GM23338 (cell line): ENCODE measurements at regions not wholly inside any gene's neighbourhood (a gene's known extent, or its start where the extent isn't known, plus 50 kb on each side); places are given as distances from the start of the nearest gene placed in this dataset.

Experiments used
- ATAC-seq: fragments of 200-7000 bp; cut with Tn5 transposase; 3 replicates; pipeline ENCODE4 v1.9.1; 2020
- DNase-seq: peaks from one replicate; pipeline ENCODE4 v3.0.0-alpha.2; 2015; ENCODE audit warnings: low spot score
- H2AFZ ChIP-seq: fragments of 200-600 bp; sonication (generic); 2 replicates; pipeline ENCODE4 v1.8.0; 2016; ENCODE audit warnings: antibody characterized with exemption, mild to moderate bottlenecking, moderate library complexity
- H3F3A ChIP-seq: fragments of 200-600 bp; sonication (generic); replicated peaks from 2 replicates; pipeline ENCODE4 v1.8.0; 2017; ENCODE audit warnings: antibody characterized with exemption, mixed run types, low read depth
- H3K27ac ChIP-seq: fragments of 200-600 bp; sonication (generic); 2 replicates; pipeline ENCODE4 v1.6.1; 2016; ENCODE audit warnings: low read depth
- H3K27me3 ChIP-seq: fragments of 200-600 bp; sonication (generic); 2 replicates; pipeline ENCODE4 v1.8.0; 2016; ENCODE audit warnings: mild to moderate bottlenecking, mixed run types, moderate library complexity; ENCODE audit not compliant: insufficient read depth
- H3K36me3 ChIP-seq: fragments of 200-600 bp; sonication (generic); 2 replicates; pipeline ENCODE4 v1.8.0; 2016; ENCODE audit warnings: mild to moderate bottlenecking; ENCODE audit not compliant: insufficient read depth
- H3K4me1 ChIP-seq: fragments of 200-600 bp; sonication (generic); 2 replicates; pipeline ENCODE4 v1.8.0; 2016; ENCODE audit warnings: mild to moderate bottlenecking, moderate library complexity; ENCODE audit not compliant: insufficient read depth
- H3K4me2 ChIP-seq: fragments of 200-600 bp; sonication (generic); 2 replicates; pipeline ENCODE4 v1.7.1; 2017; ENCODE audit warnings: mixed run types
- H3K4me3 ChIP-seq: fragments of 200-600 bp; sonication (generic); 2 replicates; pipeline ENCODE4 v1.6.1; 2016; ENCODE audit warnings: mixed run types
- H3K79me2 ChIP-seq: fragments of 200-600 bp; sonication (generic); replicated peaks from 2 replicates; pipeline ENCODE4 v1.8.0; 2017; ENCODE audit warnings: mild to moderate bottlenecking; ENCODE audit not compliant: insufficient read depth
- H3K9me2 ChIP-seq: fragments of 200-600 bp; sonication (generic); 2 replicates; pipeline ENCODE4 v1.8.0; 2017; ENCODE audit not compliant: insufficient read depth
- H4K20me1 ChIP-seq: fragments of 200-600 bp; sonication (generic); replicated peaks from 2 replicates; pipeline ENCODE4 v1.8.0; 2017; ENCODE audit warnings: mild to moderate bottlenecking; ENCODE audit not compliant: insufficient read depth
- H3K27ac Mint-ChIP-seq: 2 replicates; pipeline ENCODE4 v1.8.0; 2020; ENCODE audit warnings: inconsistent platforms, mild to moderate bottlenecking, moderate library complexity, mixed read lengths
- H3K27me3 Mint-ChIP-seq: 3 replicates; pipeline ENCODE4 v1.8.0; 2022; ENCODE audit warnings: low read depth, mild to moderate bottlenecking, moderate library complexity, mixed read lengths, inconsistent platforms; ENCODE audit not compliant: insufficient read depth, poor library complexity
- H3K36me3 Mint-ChIP-seq: 3 replicates; pipeline ENCODE4 v1.8.0; 2021; ENCODE audit warnings: low read depth, mild to moderate bottlenecking, inconsistent platforms, moderate library complexity, mixed read lengths
- H3K4me1 Mint-ChIP-seq: 3 replicates; pipeline ENCODE4 v1.8.0; 2020; ENCODE audit warnings: mild to moderate bottlenecking, inconsistent platforms, mixed read lengths
- H3K4me3 Mint-ChIP-seq: 3 replicates; pipeline ENCODE4 v1.8.0; 2021; ENCODE audit warnings: moderate library complexity, mild to moderate bottlenecking, inconsistent platforms, mixed read lengths
- H3K9me3 Mint-ChIP-seq: 3 replicates; pipeline ENCODE4 v1.8.0; 2020; ENCODE audit warnings: moderate library complexity, mild to moderate bottlenecking, inconsistent platforms, mixed read lengths
- CREB1 ChIP-seq: fragments of 250-450 bp; sonication (Bioruptor Pico); IDR thresholded peaks from 2 replicates; pipeline ENCODE4 v1.5.0; 2020; ENCODE audit warnings: low read depth, mild to moderate bottlenecking, moderate library complexity
- CTCF ChIP-seq, 2 experiments: fragments of 200-600 bp in 1 of 2; sonication (generic) in 1 of 2; conservative IDR thresholded peaks; 2 replicates each; pipeline versions ENCODE4 v1.5.1 to v1.6.1; 2016 to 2017; ENCODE audit warnings: antibody characterized with exemption in 2 of 2, low read depth in 2 of 2, mild to moderate bottlenecking in 2 of 2, moderate library complexity in 1 of 2
- ETS1 ChIP-seq: IDR thresholded peaks from 2 replicates; pipeline ENCODE4 v1.6.1; 2016; ENCODE audit warnings: antibody characterized with exemption
- EZH2 ChIP-seq: fragments of 200-600 bp; sonication (generic); IDR thresholded peaks from one replicate; pipeline ENCODE4 v1.8.0; 2017; ENCODE audit warnings: antibody characterized with exemption, mild to moderate bottlenecking, low read depth; ENCODE audit not compliant: unreplicated experiment
- EZH2phosphoT487 ChIP-seq: fragments of 200-600 bp; sonication (generic); IDR thresholded peaks from one replicate; pipeline ENCODE4 v1.8.1; 2018; ENCODE audit warnings: antibody characterized with exemption; ENCODE audit not compliant: unreplicated experiment
- JUNB ChIP-seq: IDR thresholded peaks from one replicate; pipeline ENCODE4 v1.6.1; 2016; ENCODE audit warnings: antibody characterized with exemption; ENCODE audit not compliant: unreplicated experiment
- NANOG ChIP-seq: IDR thresholded peaks from 2 replicates; pipeline ENCODE4 v1.6.1; 2016; ENCODE audit warnings: antibody characterized with exemption, borderline replicate concordance
- POLR2AphosphoS5 ChIP-seq: IDR thresholded peaks from 2 replicates; pipeline ENCODE4 v1.6.1; 2016; ENCODE audit warnings: antibody characterized with exemption, low read depth
- REST ChIP-seq: IDR thresholded peaks from one replicate; pipeline ENCODE4 v1.6.1; 2018; ENCODE audit warnings: antibody characterized with exemption; ENCODE audit not compliant: unreplicated experiment
- STAT1 ChIP-seq: IDR thresholded peaks from one replicate; pipeline ENCODE4 v1.6.1; 2016; ENCODE audit warnings: antibody characterized with exemption; ENCODE audit not compliant: unreplicated experiment
- ZNF114 ChIP-seq: fragments of 250-450 bp; sonication (Bioruptor Pico); IDR thresholded peaks from 2 replicates; pipeline ENCODE4 v1.5.0; 2020; ENCODE audit warnings: mild to moderate bottlenecking, moderate library complexity
- ZNF331 ChIP-seq: fragments of 250-450 bp; sonication (Bioruptor Pico); IDR thresholded peaks from 2 replicates; pipeline ENCODE4 v1.5.0; 2020; ENCODE audit warnings: low read depth, mild to moderate bottlenecking, moderate library complexity
- ZNF462 ChIP-seq: fragments of 250-450 bp; sonication (Bioruptor Pico); IDR thresholded peaks from 2 replicates; pipeline ENCODE4 v1.5.0; 2020; ENCODE audit warnings: mild to moderate bottlenecking, moderate library complexity

- Histone ChIP-seq H3K79me2 (no peaks in the 10 kb centered on the region), H3K36me3 (no peaks in the 10 kb centered on the region), H3K4me1 (peaks cover 10% of the 10 kb centered on the region), H3K27me3 (no peaks in the 10 kb centered on the region), H4K20me1 (no peaks in the 10 kb centered on the region), H3F3A (no peaks in the 10 kb centered on the region), H3K27ac (no peak overlapping the region), H3K9me2 (no peaks in the 10 kb centered on the region), H2AFZ (no peak overlapping the region), H3K4me2 (no peak overlapping the region), H3K4me3 (no peak overlapping the region)
- Mint-ChIP-seq H3K4me3 (no peak overlapping the region), H3K27me3 (no peaks in the 10 kb centered on the region), H3K27ac (no peak overlapping the region), H3K9me3 (no peaks in the 10 kb centered on the region), H3K4me1 (peaks cover 5% of the 10 kb centered on the region; the same call in 2 of the 3 replicates), H3K36me3 (no peaks in the 10 kb centered on the region)
- ATAC-seq (no peak), DNase-seq (no peak)
- no peak for TF ChIP-seq NANOG
- TF ChIP-seq ZNF331 (CRISPR knock-in tag): no peak
- TF ChIP-seq CREB1 (CRISPR knock-in tag): no peak
- TF ChIP-seq STAT1: no peak
- no peak for TF ChIP-seq POLR2AphosphoS5
- no peak for TF ChIP-seq ZNF114 (CRISPR knock-in tag)
- TF ChIP-seq ETS1: no peak
- TF ChIP-seq CTCF (conservative IDR thresholded peaks at IDR 0.05; ENCODE audit: low read depth in 2 of 2): no peak
- TF ChIP-seq ZNF462 (CRISPR knock-in tag): no peak
- TF ChIP-seq EZH2phosphoT487: no peak
- no peak for TF ChIP-seq EZH2
- no peak for TF ChIP-seq REST
- TF ChIP-seq JUNB: no peak
Observed at GRCh38 chr4:119921830-119922229, 144.8 kb downstream of the MAD2L1 start.
